ENCODE measurements at regions not wholly inside any gene's neighbourhood (a gene's known extent, or its start where the extent isn't known, plus 50 kb on each side); places are given as distances from the start of the nearest gene placed in this dataset.

DNA sequence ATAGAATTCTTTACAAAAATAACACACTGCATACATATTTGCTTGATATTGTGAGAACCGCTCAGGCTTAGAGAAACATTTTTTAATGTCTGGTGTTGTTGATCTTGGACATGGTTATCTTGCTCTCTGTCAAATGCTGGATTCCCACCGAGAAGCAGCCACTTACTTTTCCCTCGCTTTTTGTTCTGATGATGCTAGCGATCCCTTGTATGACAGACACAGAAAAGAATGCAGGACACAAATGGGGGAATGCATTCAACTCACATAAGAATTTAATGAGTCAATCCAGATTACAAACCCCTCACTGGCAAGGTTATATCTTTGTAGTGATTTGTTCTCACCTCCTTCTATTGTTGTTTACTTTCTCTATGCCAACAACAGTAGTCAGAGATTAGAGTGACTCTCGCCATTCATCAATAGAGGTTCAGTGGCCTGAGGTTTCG lies 76.8 kb upstream of the AKT3 start:
- Histone ChIP-seq H3K9me3 (no peaks in the 10 kb centered on the region), H3K27ac (no peak overlapping the region), H3K27me3 (replicated peaks; ENCODE audit: insufficient read depth) (no peaks in the 10 kb centered on the region), H3K4me1 (replicated peaks) (no peaks in the 10 kb centered on the region), H3K4me3 (no peak overlapping the region), H3K36me3 (no peaks in the 10 kb centered on the region)
- WGBS = 53% methylated on average over 6 of the region's 6 CpGs
- no peak for DNase-seq (ENCODE audit: low spot score)
- TF ChIP-seq POLR2AphosphoS5 (IDR thresholded peaks at IDR 0.05) (no peak), POLR2A (IDR thresholded peaks at IDR 0.05) (no peak)
- TF ChIP-seq, protein P1, sequence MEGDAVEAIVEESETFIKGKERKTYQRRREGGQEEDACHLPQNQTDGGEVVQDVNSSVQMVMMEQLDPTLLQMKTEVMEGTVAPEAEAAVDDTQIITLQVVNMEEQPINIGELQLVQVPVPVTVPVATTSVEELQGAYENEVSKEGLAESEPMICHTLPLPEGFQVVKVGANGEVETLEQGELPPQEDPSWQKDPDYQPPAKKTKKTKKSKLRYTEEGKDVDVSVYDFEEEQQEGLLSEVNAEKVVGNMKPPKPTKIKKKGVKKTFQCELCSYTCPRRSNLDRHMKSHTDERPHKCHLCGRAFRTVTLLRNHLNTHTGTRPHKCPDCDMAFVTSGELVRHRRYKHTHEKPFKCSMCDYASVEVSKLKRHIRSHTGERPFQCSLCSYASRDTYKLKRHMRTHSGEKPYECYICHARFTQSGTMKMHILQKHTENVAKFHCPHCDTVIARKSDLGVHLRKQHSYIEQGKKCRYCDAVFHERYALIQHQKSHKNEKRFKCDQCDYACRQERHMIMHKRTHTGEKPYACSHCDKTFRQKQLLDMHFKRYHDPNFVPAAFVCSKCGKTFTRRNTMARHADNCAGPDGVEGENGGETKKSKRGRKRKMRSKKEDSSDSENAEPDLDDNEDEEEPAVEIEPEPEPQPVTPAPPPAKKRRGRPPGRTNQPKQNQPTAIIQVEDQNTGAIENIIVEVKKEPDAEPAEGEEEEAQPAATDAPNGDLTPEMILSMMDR (IDR thresholded peaks at IDR 0.05) = no peak
- intact Hi-C loops (cut with DNase I) = no loop called here

DNA sequence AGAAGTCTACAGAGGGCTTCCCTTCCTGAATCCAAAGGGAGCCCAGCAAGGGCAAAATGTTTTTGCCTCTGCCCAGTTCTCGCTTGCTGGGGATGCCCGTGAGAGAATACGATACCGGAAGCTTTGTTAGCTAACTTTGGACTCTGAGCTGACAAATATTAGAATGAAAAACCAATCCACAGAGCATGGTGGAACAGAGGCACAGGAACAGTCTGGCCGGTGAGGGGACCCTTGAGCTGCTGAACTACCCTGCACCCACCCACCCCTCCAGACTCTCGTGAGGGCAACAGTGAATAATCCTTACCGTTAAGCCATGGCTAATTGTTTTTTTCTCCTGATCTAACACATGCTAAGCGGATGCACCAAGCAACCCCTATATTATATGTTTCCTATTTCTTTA lies 76.3 kb upstream of the AKT3 start:
- TF ChIP-seq POLR2AphosphoS5 (IDR thresholded peaks at IDR 0.05) (no peak), POLR2A (IDR thresholded peaks at IDR 0.05) (no peak)
- TF ChIP-seq, protein P1 (IDR thresholded peaks at IDR 0.05) = no peak
- Histone ChIP-seq H3K4me3 (no peak overlapping the region), H3K4me1 (replicated peaks) (no peaks in the 10 kb centered on the region), H3K36me3 (no peaks in the 10 kb centered on the region), H3K27ac (no peak overlapping the region), H3K9me3 (no peaks in the 10 kb centered on the region), H3K27me3 (replicated peaks; ENCODE audit: insufficient read depth) (no peaks in the 10 kb centered on the region)
- intact Hi-C loops (cut with DNase I) = no loop called here
- DNase-seq (ENCODE audit: low spot score) = no peak
- WGBS = 83% methylated on average over 8 of the region's 8 CpGs

DNA sequence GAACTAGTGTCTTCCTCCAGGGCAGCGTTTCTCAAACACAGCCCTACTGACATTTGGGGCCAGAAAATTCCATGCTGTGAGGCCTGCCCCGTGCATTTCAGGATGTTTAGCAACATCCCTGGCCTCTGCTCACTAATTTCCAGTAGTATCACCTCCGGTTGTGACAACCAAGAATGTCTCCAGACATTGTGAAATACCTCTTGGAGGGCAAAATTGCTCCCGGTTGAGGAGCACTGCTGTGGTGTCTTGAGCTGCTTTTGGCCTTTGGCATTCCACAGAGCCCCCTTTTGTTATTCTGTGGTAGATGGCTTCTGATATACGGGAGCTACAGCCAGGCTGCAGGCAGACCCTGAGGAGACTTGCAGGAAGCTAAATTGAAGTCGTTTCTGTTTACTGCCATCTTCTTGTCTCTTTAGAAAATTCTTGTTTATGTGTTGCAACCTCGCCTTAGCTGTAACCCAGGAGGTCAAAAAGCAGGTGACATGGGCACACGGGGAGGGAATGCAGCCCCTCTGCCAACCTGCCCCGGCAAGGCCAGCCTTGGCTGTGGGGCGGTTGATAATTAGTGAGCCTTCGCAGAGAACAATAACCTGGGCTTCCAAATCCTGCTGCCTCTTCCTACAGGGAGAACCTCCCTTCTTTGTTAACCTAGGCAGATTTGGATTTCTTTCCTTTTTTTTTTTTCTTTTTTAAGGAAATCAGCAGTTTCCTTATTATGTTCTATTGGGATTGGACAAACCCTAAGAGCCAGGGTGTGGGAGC lies 74.7 kb upstream of the AKT3 start:
- H3K9me3 ChIP-seq = no peaks in the 10 kb centered on the region
- H3K27ac ChIP-seq = no peak overlapping the region
- no peaks in the 10 kb centered on the region for H3K27me3 ChIP-seq (replicated peaks; ENCODE audit: insufficient read depth)
- 52% methylated on average over 11 of the region's 11 CpGs for WGBS
- no peaks in the 10 kb centered on the region for H3K4me1 ChIP-seq (replicated peaks)
- TF ChIP-seq POLR2A (IDR thresholded peaks at IDR 0.05) (no peak), POLR2AphosphoS5 (IDR thresholded peaks at IDR 0.05) (no peak)
- TF ChIP-seq, protein P1 (IDR thresholded peaks at IDR 0.05) = no peak
- intact Hi-C loops (cut with DNase I) = no loop called here
- no peak overlapping the region for H3K4me3 ChIP-seq
- DNase-seq (ENCODE audit: low spot score) = no peak
- no peaks in the 10 kb centered on the region for H3K36me3 ChIP-seq

DNA sequence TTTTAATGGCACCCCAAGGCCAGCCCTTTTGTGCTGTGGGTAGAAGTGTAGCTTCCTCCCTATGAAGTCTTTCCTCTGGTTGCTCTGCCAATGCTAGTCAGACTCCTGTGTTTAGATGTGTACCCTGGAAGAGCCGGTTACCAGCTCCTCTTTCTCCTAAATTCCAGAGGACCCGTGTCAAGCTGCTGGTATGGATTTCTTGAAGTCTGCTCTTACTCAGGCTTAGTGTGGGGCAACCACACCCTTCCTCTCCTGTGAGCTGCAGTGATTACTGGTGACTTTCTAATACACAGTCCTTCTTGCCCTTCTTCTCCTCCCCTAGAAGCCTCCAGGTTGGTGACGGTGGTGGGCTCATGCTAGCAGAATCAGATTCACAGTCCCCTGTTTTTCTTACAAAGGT lies 74.1 kb upstream of the AKT3 start:
- Histone ChIP-seq H3K4me3 (no peak overlapping the region), H3K9me3 (no peaks in the 10 kb centered on the region), H3K27ac (no peak overlapping the region), H3K36me3 (no peaks in the 10 kb centered on the region), H3K27me3 (replicated peaks; ENCODE audit: insufficient read depth) (no peaks in the 10 kb centered on the region), H3K4me1 (replicated peaks) (no peaks in the 10 kb centered on the region)
- no peak for DNase-seq (ENCODE audit: low spot score)
- 62% methylated on average over 3 of the region's 3 CpGs for WGBS
- TF ChIP-seq, protein P1 (IDR thresholded peaks at IDR 0.05) = no peak
- TF ChIP-seq POLR2A (IDR thresholded peaks at IDR 0.05) (no peak), POLR2AphosphoS5 (IDR thresholded peaks at IDR 0.05) (no peak)
- intact Hi-C loops (cut with DNase I) = no loop called here
